GM18498 (cell line): ENCODE measurements at regions not wholly inside any gene's neighbourhood (a gene's known extent, or its start where the extent isn't known, plus 50 kb on each side); places are given as distances from the start of the nearest gene placed in this dataset.

Source experiments
- ATAC-seq: cut with Tn5 transposase; IDR thresholded peaks from one replicate; pipeline ENCODE4 v1.9.1; 2021; ENCODE audit warnings: mild to moderate bottlenecking, moderate library complexity; ENCODE audit not compliant: unreplicated experiment

GRCh38 chr13:88068975-88069374, 397.8 kb downstream of the SLITRK5 start:
- ATAC-seq, result no peak

DNA sequence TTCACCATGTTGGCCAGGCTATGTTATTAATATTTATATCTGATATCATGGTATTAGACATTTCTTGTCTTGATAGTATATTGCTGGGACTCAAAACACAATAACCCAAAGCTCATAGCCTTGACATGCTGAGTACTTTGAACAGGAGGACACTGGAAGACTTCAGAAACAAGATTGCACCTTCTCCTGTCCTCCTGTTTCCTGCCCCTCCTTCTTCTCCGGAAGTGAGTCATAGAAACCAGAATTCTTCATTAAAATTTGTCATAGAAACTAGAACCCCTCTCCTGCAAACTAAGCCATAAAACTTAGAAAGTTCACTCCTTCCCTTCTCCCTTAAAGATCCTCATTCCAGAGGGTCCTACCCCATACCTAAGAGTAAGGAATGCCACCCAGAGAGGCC, 400.2 kb downstream of the SLITRK5 start:
- ATAC-seq, result no peak

DNA sequence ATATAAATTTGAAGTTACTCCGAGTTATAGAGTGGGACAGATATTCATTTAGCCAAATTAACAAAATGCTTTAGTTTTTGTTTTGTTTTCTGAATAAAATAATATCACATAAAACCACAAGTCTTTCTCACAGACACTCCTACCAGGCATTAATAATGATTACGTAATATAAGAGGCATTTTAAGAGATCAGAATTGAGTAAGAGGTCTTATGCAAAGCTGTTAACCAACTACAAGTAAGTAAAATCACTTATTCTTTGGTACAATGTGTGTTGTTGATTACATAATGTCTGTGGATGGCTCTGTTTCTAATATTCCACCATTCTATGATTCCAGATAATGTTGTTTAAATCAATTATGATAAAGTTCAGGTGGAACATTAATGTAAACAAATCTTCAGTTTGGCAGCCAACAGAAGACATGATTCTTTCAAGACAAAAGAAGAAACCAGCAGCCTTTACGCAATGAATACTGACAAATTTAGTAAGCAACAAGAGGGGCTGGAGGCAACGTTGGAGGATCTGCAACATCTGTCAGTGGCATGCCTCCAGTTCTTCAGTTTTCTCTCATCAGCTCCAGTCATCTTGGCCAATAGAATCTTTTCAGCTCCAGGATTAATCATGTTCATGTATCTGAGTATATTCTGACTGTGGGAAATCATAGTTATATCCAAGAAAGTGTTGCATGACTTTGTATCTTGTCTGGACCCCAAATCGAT, 403.8 kb downstream of the SLITRK5 start:
- no peak for ATAC-seq

- no peak for ATAC-seq
These were observed 413.9 kb downstream of the SLITRK5 start for GRCh38 chr13:88085036-88085435.

GRCh38 chr13:88086577-88086976, 415.4 kb downstream of the SLITRK5 start:
- ATAC-seq, result no peak

- ATAC-seq, result no peak
These were observed 426.4 kb downstream of the SLITRK5 start for GRCh38 chr13:88097541-88097940.

DNA sequence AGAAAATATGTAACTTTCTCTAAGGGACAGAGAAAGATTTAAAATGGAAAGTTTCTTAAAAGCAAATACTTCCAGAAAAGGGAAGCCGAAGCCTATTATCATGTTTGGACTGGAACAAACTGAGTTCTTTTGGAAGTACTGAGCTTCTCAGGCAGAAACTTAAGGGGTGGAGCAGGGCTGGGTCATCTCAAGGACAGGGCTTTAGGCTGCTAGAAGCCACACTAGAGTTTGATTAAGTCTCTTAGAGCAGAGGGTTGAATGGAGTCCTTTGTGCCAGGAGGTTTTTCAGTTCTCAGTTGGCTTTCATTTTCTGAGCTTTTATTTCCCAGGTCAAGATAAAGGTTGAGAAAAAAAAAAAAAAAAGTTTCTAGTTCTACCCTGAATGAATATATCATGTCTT, 432.7 kb downstream of the SLITRK5 start:
- ATAC-seq, result no peak

GRCh38 chr13:88104576-88104975, 433.4 kb downstream of the SLITRK5 start:
- no peak for ATAC-seq

DNA sequence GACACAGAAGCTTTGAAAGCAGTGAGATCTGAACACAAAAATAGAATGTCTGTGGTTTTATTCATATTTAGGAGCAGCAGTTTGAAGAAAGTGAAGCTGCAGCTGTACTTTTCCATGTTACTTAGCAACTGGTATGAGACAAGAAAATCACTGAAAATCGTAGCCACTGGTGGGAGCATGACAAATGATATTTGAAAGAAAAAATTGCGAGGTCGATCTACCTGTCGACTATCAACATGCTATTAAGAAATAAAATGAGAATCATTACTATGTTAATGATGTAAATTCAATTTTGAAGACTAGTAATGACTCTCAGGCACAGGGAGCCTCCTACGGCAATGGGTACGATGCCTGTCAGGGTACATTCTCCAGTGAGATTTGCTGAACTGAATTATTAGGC, 436.4 kb downstream of the SLITRK5 start:
- no peak for ATAC-seq

DNA sequence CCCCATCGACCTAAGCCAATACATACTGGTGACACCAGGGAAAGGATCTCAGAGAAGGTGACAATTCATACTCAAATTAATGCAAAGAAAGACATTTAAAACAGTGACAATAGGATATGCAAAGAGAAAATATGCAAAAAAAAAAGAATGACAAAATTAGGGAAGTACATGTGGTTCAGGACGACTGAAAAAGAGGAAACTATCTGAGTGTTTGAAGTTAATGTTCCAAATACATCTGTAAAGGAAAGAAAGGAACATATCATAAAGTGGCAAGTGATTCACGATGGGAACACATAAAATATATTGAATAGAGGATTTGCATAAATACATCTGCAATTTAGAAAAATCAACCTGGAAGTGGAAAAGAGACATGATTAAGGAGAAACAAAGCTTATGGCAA, 441.4 kb downstream of the SLITRK5 start:
- no peak for ATAC-seq

DNA sequence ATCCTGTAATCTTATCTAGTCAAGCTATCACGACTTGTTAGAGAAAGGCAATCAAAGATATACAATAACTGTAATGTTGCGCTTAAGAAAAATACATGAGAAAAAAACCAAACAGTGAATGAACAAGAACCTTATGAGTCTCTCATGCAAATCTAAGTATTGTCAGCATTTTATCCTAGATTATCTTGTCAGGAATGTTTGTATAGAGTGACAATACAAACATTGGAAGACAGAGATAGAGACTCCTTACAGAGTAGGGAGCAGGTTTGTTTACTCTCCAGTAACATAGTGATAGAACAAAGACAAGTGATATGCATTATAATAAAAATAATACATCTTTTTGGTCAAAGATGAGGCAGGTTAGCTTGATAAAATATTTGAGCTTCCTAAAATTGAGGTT, 444.8 kb downstream of the SLITRK5 start:
- ATAC-seq, result no peak

DNA sequence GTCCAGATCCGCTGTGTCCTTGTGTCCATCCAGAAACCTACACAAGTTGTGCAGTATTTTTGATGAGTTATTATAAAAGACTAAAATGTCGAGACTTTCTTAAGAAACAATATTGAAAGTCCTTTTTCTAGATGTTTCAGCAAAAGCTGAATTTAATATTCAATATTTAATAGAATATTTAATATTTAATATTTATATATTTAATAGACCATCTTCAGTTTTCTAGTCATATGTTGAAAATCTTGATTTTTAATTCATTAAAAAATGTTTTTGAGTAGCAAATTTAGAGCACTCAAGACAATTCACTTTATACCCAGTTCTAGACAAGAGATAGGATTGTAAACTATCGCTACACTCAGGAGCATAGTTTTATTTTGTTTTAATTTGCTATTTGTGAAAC, 447.8 kb downstream of the SLITRK5 start:
- no peak for ATAC-seq

DNA sequence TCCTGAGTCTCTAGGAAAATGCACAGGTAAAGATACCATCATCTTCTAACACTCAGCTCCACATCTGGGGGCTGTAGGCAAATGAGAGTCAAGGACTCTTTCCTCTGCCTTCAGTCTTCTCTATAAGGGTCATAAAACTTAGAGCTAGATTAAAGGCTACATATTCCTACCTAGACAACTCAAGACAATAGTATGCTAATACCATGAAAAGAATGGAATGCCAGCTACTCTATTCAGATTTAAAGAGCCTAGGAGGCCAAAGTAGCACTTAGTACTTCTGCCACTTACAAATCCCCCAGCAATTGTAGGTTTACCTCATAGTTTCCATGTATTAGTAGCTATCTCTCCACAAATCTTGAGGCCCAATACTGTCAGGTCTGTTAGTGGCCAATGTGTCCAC, 453.0 kb downstream of the SLITRK5 start:
- no peak for ATAC-seq

DNA sequence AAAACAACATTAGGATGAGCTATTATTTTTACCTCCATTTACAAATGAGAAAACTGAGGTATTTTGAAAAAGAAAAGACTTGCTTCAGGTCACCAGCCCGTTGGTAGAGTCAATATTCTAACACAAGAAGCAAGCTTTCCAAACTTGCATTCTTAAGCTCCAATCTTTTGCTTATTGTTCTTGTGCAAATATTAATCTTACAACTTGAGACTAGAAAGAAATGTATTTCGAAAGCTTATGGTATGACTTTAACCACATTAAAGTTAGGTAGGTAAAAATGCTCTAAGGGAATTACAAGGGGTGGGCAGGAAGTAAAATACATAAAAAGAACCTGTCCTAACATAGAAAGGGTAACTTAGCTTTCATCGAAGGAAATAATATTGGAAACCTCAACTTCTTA, 453.9 kb downstream of the SLITRK5 start:
- ATAC-seq, result no peak

- no peak for ATAC-seq
These were observed 465.1 kb downstream of the SLITRK5 start for GRCh38 chr13:88136098-88136790.

- no peak for ATAC-seq
These were observed 471.5 kb downstream of the SLITRK5 start for GRCh38 chr13:88142653-88143052.

DNA sequence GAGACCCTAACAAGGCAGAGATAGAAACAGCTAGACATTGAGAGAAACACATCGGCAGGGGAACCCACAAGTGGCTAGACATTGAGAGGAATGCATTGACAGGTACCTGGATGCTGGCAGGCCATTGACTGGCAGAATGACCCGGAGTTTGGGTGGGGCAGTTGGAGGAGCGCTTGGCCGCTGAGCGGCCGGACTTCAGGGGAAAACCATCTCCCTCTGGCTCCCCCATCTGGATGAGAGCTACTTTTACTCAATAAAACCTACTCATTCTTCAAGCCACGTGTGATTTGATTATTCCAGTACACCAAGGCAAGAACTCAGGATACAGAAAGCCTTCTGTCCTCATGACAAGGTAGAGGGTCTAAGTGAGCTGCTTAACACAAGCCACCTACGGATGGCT, 473.4 kb downstream of the SLITRK5 start:
- no peak for ATAC-seq

DNA sequence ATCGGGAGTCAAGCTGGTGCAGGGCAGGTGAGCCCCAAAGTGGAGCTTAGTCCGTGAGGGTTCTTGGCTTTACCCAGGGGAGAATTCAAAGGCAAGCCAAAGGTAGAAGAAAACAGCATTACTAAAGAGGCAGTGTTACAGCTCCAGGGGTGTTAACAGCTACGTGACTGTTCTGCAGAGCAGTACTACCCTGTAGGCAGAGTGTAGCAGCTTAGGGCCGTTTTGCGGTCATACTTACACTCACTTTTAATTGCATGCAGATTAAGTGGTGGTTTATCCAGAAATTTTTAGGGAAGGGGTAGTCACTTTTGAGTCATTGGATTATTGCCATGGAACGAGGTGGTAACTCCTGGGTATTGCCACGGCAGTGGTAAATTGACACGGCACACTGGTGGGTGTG, 482.2 kb downstream of the SLITRK5 start:
- ATAC-seq, result no peak

DNA sequence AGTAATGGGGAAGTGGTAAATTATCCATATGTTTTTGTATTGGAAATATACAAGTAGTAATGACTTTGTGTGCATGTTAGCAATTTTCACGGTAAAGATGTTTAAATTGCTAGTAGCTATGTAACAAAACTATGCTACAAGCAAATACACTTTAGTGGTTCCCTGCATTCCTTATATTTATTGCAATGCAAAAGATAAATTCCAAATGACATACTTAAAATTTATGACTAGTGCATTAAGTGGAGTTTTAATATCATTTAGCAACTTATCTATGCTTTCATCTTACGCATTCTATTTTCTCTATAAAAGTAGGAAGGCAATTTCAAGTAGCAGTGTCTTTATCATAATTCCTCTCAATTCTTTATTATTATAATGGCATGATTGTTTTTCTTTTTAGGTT, 482.8 kb downstream of the SLITRK5 start:
- no peak for ATAC-seq

GRCh38 chr13:88162076-88162702, 491.0 kb downstream of the SLITRK5 start:
- ATAC-seq, result no peak

GRCh38 chr13:88176231-88176630, 505.1 kb downstream of the SLITRK5 start:
- ATAC-seq, result no peak

DNA sequence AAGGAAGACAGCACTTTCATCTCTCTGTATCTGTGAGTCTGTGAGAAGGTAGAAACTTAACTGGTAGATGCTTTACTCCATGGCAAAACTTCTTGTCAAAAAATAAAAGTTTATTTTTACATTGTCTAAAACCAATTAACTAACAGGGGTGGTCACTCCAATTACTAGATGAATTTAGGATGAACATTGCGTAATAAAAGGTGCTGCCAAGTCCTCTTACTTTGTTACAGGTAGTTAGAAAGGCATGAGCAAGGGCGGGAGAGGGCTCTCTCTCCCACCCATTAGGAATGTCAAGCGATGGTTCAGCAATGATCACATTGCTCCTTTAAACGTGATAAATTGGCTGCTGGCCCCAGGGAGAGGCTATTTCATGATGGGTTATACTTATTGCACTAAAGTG, 512.3 kb downstream of the SLITRK5 start:
- no peak for ATAC-seq
